ENCODE measurements at regions not wholly inside any gene's neighbourhood (a gene's known extent, or its start where the extent isn't known, plus 50 kb on each side); places are given as distances from the start of the nearest gene placed in this dataset.

DNA sequence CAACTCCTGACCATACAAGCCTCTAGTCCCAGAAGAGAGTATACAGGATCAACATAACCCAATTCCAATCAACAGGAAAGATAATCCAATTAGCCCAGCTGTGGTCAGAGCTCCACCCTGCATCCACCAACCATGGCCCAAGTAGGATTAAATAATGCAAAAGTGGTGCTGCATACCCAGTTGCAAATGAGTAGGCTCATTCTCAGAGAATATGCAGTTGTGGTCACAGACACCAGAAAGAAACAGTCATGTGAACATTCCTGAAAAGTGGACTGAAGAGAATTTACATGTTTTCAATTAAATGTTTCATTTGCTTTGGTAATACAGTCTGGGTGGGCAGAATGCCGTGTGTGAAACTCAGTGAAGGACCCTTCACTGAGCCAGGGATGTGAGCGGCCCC, 167.2 kb upstream of the BMP4 start:
- TF ChIP-seq, protein P1, sequence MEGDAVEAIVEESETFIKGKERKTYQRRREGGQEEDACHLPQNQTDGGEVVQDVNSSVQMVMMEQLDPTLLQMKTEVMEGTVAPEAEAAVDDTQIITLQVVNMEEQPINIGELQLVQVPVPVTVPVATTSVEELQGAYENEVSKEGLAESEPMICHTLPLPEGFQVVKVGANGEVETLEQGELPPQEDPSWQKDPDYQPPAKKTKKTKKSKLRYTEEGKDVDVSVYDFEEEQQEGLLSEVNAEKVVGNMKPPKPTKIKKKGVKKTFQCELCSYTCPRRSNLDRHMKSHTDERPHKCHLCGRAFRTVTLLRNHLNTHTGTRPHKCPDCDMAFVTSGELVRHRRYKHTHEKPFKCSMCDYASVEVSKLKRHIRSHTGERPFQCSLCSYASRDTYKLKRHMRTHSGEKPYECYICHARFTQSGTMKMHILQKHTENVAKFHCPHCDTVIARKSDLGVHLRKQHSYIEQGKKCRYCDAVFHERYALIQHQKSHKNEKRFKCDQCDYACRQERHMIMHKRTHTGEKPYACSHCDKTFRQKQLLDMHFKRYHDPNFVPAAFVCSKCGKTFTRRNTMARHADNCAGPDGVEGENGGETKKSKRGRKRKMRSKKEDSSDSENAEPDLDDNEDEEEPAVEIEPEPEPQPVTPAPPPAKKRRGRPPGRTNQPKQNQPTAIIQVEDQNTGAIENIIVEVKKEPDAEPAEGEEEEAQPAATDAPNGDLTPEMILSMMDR (IDR thresholded peaks at IDR 0.05), result no peak
- TF ChIP-seq POLR2AphosphoS5 (IDR thresholded peaks at IDR 0.05), result no peak
